SHP77 (cell line): ENCODE measurements at regions not wholly inside any gene's neighbourhood (a gene's known extent, or its start where the extent isn't known, plus 50 kb on each side); places are given as distances from the start of the nearest gene placed in this dataset.
A peak's percentile ranks its signal among the peaks of the same experiment; 100 is the strongest.

Experiments
- DNase-seq, 2 experiments: peaks; one replicate each; lab custom pipeline; 2025; lab: John Stamatoyannopoulos, UW

DNA sequence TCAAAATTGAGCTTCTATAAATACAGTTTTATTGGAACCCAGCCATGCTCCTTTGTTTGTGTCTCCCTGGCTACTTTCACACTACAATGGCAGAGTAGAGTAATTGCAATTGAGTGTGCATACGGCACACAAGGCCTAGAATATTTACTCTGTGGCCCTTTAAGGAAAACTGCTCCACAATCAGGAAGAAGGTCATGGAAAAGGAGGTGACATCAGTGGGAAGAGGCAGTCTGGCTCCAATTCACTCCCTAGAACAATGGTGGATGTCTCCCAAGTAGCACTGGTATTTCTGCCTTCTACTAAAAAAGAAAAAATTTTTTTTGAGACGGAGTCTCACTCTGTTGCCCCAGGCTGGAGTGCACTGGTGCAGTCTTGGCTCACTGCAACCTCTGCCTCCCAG lies 51.3 kb downstream of the KRTAP19-8 start:
- no peak for DNase-seq

DNA sequence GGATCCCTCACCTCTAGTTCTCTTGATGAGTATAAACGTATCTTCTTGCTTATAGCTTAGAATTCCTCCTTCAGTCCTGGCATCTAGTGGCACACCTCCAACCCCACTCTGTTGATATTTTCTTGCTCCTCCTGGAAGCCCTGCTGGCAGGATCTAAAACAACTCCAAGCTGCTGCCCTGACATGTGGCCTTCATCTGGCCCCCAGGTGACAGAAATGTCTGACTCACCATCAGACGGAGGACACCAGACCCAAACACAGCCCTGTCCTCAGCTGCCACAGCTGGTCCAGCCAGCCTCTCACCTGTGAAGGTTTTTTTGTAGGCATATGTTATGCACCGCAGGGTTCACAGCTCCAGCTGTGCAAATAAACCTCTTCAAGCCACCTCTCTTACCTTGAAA lies 53.4 kb downstream of the KRTAP19-8 start:
- DNase-seq: peak; percentile 32 to 39

DNA sequence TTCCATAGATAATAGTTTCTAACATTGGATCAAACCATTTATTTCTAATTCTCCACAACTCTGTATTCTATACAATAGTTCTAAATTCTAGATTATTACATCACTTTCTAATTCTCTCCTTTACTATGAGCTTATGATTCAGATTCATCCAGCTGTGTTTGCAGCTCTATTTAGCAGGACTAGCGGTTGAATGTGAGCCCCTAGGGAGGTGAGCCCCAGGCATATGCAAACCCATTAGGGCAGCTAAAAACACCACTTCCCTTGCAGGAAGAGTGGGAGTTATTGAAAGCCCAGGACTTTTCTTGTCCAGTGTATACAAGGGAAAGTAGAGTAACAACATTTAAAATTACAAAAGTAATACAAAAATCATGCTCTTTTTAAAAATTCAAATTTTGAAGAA lies 56.9 kb downstream of the KRTAP19-8 start:
- no peak for DNase-seq

DNA sequence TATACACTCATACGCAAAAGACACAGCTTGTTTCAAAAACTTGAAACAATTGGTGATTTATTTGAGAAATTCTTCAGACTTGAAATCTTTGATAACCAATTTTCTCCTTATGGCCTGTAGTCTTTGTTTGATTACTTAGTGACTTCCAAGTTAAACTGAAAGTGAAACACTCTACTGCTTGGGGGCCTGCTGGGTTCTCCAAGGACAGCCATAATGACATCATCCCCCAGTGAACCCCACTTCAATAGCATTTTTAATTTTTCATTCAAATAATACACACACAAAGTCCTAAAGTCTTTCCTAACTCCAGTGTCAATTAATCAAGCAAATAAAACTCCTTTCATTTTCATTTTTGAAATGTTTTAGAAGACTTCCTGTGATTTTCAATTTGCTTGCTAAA lies 59.2 kb downstream of the KRTAP19-8 start:
- no peak for DNase-seq

DNA sequence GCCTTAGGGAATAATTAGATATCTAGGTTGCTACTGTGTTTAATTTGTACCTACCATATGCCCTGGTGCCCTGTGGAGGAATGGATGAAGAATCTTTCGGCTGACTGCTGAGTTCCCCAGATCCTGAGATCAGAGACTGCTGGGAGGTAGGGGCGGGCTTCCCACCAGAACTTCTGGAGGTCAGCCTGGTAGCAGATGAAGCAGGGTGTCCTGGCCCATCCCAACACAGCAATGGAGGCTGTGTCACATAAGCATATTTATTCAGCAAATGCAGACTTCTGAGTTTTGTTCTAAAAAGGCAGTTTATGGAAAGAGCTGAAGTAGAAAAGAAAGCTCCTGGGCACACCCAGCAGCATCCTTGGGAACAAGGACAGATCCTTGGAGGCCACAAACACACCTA lies 74.0 kb downstream of the KRTAP19-8 start:
- no peak for DNase-seq

DNA sequence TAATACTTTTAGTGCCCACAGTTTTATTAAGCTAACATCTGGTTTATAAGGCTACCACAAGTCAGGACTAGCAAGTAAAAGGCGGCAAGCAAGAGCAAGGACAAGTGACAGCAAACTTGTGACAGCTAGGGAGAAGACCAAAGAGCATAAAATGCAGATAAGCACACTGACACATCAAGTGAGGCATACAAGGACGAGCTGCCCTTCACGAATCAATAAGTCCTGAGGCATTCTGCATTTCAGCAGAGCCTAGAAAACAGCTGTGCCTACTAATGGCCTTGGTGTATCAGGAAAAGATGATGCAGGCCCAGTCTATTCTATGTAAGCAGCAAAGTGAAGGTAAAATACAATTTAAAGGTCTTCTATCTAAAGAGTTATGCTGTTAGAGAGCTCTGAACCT lies 74.8 kb downstream of the KRTAP19-8 start:
- DNase-seq: no peak

DNA sequence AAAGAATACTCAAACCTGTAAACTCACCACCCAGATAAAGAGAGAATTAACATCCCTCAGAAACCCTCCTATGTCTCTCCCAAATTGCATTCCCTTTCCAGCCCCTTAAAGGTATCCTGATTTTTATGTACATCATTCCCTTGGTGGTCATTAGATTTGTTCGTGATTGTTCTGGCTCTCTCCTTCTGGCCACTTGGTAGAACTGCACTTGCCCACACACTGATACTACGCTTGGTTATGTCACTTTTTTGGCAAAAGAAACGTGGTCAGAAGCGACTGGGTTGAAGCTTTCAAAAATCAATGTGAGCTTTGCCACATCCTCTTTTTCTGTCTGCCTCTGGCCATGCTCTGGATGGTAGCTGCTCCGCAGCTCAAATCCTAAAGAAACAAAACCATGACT lies 76.3 kb downstream of the KRTAP19-8 start:
- no peak for DNase-seq

DNA sequence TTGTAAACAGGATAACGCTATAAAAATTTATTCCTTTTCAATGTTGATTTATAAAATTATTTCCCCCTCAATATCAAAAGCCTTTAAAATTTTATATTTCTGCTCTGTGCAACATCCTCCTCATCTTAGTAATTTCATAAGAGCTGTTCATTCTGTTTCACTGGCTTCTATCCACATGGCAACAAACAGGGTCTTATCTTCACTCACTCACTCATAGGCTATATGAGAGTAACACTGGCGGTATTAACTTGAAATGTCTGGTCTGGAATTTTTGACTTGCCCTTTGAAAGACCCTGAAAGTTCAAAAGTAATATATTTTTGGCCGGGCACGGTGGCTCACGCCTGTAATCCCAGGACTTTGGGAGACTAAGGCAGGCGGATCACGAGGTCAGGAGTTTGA lies 77.4 kb upstream of the KRTAP11-1 start:
- DNase-seq: no peak

DNA sequence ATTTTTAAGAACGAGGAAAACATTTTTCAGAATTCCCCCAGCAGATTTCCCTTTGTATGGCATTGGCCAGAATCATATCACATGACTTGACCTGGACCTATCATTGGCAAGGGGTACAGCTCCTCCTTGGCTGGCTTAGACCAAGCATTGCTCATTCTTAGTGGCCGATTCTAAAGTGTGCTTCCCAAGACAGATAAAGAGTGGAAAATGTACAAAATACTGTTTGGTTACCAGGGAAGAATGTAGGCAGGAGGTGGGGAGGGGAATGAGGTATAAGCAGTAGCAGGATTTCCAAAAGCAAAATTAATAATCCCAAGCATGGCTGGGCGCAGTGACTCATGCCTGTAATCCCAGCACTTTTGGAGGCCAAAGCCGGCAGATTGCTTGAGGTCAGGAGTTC lies 75.6 kb upstream of the KRTAP11-1 start:
- no peak for DNase-seq

DNA sequence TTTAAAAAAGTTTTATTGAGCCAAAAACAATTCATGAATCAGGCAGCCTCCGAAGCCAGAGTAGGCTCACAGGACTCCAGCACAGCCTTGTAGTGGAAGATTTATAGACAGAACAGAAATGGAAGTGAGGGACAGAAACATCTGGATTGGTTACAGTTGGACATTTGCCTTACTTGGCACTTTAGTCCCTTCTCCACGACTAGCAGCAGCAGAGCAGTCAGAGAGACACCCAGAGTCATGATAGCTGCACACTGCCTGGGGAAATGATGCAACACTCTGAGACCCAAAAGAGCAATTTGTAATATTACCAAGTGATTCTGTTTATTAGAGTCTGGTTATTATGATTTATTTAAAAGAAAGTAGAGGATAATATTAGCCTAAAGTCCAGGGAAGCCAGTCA lies 72.2 kb upstream of the KRTAP11-1 start:
- DNase-seq: no peak

DNA sequence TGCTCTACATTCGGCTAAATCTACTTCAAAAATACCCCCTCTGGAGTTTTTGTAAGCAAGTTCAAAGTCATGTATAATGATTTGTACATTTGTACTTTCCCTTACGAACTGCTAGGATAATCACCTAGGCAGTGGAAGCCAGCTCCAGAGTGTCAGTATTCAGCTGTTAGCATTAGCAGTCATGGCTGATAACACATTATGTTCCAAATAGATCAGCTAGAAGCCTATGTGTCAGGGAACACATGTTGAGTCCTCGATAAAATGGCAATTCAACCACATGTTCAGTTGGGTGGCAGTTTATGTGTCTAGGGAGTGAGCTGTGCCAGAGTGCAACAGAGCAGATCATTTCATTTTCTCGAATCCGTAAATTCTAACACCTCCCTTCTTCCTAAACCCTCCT lies 65.8 kb upstream of the KRTAP11-1 start:
- no peak for DNase-seq

DNA sequence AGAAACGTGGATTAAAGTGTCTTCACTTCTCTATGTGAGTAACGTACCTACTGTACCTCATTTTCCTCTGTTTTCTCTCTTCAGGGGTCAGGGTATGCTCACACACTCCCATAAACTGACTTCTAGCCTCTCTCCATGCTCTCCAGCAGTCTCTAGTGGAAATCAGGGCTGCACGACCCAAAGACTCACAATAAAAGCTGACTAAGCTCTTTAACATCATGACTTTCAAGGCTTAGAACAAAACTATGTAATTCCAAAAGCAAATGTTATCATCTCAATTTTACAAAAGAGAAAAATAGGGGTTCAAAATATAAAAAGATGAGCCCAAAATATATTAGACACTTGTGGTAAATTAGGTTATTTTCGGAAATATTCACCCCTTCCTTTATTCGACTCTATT lies 62.5 kb upstream of the KRTAP11-1 start:
- no peak for DNase-seq

DNA sequence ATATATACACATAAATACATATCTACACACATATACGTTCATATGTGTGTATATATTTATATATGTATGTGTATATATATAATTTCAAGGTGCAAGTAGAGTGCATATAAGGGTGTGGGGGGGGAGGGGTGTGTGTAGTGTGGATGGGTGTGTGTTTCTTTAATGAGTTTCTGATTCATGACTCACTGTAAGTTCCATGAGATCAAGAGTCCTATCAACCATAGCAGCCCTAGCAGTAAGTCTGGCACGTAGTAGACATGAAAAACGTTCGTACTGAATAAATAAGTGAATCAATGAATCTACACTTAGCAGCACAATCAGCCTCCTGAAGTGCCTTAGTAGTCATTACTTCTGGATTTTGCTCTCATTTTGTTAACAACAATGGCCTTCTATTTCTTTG lies 61.9 kb upstream of the KRTAP11-1 start:
- no peak for DNase-seq

DNA sequence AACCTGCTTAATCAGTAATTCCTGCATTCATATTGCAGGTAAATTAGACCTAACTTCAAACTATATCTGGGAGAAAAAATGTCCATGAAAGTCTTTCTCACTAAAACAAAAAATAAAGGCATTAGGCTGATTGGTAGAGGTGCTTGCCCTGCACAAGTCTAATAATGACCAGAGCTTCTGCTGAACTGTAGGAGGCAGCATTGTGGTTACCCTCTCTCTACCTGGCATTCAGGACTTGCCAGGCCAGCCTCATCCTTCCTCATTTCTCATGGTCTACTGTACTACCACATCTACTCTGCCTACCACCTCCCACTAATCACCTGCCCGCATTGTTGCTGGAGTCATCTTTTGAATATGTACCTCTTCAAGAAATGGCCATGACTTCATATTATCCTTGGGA lies 60.8 kb upstream of the KRTAP11-1 start:
- no peak for DNase-seq

DNA sequence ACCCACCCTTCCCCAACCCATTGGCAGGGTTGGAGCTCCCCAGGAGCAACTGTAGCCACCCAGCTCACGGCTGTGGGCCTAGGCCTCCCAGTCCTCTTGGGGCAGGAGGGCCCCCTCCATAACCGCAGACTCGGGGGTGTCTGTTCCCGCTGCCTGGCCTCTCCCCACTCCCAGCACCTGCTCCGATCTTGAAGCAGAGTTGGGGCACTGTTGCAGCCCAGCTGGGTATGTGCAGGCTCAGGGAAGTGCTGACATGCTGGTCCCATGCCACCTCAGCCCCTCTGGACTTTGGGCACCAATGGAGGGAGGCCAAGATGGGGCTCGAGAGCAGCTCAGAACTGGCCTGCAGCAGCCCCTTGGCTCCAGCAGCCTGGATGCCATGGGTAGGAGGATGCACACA lies 54.8 kb upstream of the KRTAP11-1 start:
- no peak for DNase-seq

DNA sequence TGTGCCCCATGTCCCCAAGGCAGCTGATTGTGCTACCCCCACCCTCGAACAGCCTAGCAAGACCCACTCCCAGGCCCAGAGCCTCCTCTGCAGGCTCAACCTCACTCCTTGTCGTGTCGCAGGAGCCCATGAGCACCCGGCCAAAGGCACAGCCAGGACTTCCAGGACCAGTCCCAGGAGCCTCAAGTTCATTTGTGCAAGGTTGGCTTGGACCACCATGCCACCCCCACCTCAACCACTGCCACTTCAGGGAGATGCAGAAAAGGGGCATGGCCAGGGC lies 54.4 kb upstream of the KRTAP11-1 start:
- DNase-seq: no peak

DNA sequence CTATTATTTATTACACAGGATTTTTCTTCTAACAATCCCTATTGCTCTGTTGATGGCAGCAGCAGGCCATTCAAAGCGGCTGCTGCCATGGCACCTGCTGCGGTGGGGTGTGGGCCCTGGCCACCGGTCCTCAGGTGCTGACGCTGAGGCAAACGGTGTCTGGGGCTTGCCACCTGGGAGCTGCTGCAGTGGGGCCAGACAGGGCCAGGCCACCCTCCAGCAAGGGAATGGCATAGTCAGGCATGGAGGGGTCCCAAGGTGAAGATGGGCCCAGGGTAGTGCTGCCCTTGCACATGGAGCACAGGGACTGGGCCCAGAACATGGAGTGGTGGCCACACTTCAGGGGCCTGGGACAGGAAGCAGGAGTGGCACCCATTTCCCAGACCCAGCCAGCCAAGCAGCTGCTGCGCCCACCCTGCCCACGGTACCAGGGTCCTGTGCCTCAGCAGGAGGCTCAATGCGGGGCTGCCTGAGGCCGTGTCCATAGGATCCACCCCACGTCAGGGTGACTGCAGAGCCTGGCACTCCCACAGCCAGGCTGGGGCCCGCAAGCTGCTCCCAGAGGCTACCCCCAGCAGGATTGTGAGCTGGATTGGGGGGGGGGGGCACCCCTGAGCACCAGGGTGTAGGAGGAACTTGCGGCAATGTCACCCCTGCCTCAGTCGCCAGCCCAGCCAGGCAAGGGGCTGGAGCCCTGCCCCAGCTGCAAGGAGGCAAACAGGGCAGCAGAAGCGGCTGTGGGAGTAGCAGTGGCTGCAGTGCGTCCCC lies 53.9 kb upstream of the KRTAP11-1 start:
- DNase-seq: no peak

DNA sequence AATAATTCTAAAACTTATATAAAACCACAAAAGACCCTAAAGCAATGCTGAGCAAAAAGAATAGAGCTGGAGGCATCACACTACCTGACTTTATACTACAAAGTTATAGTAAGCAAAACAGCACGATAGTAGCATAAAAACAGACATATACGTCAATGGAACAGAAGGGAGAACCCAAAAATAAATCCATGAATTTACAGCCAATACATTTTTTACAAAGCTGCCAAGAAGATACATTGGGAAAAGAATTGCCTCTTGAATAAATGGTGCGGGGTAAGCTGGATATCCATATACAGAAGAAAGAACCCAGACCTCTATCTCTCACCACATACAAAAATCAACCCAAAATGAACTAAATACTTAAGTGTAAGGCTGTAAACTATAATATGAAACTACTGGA lies 51.3 kb upstream of the KRTAP11-1 start:
- no peak for DNase-seq
